ENCODE measurements at regions not wholly inside any gene's neighbourhood (a gene's known extent, or its start where the extent isn't known, plus 50 kb on each side); places are given as distances from the start of the nearest gene placed in this dataset.

- TF ChIP-seq CTCF (IDR thresholded peaks at IDR 0.05; ENCODE audit: borderline replicate concordance, extremely low read depth, low read length, poor library complexity, severe bottlenecking) (no peak), EZH2 (IDR thresholded peaks at IDR 0.05; ENCODE audit: borderline replicate concordance, low read depth, low read length, severe bottlenecking) (no peak)
Observed at GRCh38 chr9:91150998-91151717, 210.6 kb downstream of the AUH start.

All from DND-41 (cell line).